ENCODE measurements at regions not wholly inside any gene's neighbourhood (a gene's known extent, or its start where the extent isn't known, plus 50 kb on each side); places are given as distances from the start of the nearest gene placed in this dataset.
"Not testable (repeated sequence)": the region's sequence is repeated elsewhere in the genome, so short reads cannot be mapped to it uniquely, and the experiment has no call there.

DNA sequence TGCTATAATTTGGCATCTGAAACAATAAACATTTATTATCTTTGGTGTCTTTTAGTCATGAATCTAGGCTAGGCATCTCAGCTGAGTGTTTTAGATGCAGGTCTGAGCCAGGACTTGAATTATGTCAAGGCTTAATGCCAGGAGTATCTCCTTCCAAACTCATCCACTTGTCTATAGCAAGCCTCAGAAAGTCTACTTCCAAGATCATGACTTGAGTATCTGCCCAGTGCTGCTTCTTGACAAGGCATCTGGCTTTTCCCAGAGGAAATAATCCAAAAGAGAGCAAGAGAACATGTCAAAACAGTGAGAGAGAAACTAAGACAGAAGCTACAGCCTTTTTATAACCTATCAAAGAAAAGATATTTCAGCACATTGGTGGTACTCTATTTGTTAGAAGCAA lies 1052.1 kb upstream of the PCDH10 start:
- DNase-seq, result no peak

DNA sequence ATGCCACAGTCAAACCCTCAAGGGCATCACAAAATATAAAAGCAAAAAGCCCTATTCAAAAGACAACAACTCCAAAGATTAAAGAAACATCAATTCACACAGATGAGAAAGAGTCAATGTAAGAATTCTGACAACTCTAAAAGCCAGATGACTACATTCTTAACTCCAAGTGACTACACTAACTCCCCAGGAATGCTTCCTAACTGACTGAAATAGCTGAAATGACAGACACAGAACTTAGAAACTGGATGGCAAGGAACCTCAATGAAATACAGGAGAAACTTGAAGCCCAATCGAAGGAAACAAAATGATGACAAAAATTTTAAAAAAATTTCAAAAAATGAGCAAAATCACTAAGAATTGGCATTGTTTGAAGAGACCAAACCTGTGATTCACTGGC lies 1047.6 kb upstream of the PCDH10 start:
- DNase-seq, result no peak

DNA sequence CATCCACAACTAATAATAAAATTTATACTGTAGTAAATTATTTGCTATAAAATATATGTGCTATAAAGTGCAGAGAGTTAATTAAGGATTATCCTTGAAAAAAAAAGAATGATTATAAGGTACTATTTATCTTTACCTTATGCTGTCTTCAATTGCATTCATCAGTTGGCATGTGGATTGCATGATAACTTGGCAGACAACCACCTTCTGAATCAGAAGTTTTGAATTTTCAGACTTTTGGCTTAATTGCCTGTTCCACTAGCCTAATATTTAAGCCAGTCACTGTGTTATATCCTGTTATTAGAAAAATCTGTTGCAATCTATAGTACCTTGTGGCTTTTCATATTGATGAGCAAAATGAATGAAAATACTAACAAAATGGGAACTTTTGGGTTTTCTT lies 1040.3 kb upstream of the PCDH10 start:
- DNase-seq, result no peak

DNA sequence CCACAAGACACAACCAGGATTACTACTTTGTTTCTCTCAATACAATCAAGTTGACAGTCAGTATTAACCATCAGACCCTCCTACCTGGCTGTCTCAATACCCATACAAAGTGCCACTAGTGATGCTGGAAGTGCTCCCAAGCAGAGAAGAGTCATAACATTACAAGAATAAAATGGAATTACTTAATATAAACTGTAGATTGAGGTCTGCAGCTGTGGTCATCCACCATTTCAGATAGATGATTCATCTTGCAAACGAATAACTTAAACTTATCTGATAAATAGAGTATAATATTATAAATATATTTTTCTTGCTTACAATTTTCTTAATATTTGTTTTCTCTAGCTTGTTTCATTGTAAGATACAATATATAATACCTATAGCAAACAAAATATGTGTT lies 1034.2 kb upstream of the PCDH10 start:
- DNase-seq, result no peak

DNA sequence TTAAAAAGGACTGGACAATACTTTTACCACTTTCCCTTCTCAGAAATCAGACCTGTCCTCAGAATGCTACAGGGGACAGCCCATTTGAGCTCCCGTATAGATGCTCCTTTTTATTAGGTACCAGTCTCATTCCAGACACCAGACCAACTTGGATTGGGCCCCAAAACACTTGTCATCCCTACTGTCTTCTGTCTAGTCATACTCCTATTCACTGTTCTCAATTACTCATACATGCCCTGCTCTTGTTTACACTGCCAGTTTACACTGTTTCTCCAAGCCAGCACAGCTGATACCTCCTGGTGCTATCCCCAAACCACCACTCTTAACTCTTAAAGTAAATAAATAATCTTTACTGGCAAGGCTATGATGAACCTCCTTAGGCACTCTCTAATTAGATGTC lies 1026.4 kb upstream of the PCDH10 start:
- not testable (repeated sequence) for DNase-seq

DNA sequence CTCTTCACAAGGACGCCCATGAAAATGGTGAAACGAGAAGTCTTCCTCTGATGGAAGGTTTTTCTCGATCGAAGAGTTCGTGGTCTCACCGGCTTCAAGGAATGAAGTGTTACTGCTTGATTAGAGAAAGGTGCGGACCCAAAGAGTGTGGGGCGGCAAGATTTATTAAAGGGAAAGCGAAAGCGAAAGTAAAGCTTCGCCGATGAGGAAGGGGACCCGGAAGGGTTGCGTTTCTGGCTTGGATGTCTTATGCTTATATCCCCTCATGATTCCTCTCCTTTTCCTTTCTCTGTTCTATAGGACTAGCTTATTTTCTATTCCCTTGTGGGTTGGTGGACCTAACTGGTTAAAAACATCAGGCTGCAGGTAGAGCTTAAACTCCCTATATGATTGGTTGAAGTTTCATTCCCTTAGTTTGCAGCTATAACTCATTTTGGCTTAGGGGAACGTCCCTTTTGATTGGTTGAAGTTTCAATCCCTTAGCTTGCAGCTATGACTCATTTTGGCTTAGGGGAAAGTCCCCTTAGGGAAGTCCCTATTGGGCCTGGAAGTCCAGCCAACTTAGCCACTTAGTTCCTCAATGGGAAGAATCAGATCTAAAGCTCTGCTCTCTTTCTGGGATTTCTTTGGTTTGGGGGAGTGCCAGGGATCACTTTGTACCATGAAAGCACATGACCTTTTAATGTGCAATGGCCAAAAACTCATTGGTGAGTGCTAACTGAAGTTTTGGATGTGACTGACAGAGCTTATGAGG lies 1025.0 kb upstream of the PCDH10 start:
- no peak for DNase-seq

DNA sequence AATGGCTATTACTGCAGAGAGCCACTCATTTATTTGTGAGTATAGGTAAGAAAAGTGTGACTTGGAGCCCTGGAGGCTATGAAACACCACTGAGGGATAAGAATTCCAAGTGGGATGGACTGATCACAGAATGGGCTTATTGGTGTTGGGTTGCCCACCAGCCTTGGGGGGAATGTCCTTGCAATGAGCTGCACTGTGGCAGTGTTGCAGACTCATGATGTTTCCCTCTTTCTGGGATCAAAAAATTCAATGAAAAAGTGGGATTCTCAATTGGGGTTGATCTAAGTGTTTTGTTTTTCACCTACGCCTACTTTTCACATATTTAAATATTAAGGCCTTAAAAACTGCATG lies 1024.5 kb upstream of the PCDH10 start:
- DNase-seq, result no peak

DNA sequence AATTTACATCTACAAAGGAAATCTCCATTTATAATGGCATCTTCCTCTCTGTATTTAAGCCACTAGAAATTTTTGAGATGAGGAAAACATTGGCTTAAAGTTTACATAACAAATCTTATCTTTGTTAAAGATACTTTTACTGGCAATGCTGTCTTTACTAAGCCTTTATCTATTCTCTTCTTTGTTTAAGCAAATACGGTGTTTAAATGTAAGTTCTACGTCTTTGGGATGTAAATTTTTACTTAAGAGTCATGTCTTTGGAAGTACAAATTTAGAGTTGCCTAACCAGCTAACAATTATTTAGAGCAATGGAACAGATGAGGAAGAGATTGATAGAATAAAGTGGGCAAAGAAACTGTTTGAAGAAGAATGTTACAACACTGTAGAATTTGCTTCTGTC lies 1024.0 kb upstream of the PCDH10 start:
- no peak for DNase-seq

DNA sequence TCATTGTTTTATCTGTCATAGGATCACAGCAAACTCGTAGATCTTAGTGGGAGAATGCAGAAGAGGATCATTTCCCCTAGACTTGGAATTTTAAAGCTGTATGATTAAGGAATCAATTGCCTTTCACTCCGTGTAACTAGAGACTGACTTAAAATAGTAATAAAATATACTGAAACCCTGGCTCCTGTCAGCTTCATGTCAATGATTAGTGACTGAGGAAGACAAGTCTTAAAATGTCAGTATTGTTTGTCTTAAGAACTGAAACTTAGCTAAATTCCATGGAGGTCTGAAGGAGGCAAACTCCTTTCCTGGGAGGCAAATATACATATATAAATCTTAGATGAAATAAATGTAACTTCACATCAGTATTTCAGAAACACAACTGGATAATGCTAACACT lies 1016.7 kb upstream of the PCDH10 start:
- DNase-seq, result no peak

DNA sequence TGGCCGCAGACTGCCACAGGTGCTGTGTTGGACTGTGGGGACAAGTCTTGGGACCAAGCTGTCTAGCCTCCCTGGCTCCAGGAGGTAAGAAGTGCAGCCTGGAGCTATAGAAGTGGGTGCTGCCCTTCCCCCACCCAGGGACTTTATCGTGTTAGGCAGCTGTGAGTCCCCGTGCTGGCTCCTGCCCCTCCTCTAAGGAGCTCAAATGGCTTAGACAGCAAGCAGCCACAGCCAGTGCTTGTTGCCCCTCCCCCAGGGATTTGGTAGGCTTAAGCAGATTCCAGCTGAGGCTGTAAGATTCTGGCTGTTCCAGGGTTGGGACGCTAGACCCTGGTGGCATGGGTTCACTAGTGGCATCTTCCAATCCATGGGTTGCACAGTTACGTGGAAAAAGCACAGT lies 979.4 kb upstream of the PCDH10 start:
- DNase-seq, result no peak

DNA sequence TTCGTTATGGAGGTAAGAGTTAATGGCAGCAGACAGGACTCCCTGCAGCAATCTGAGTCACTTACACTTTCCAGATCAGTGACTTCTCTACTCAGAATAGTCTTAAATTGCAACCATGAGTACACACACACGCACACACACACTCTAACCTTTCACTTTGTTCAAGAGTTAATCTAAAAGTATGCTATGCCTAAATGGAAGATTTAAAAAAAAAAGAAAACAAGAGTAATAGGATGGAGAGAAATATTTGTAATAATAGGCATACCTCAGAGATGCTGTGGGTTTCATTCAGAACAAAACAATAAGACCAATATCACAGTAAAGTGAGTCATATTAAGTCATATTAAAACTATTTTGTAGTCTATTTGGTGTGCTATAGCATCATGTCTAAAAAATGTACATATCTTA lies 969.1 kb upstream of the PCDH10 start:
- DNase-seq, result no peak

DNA sequence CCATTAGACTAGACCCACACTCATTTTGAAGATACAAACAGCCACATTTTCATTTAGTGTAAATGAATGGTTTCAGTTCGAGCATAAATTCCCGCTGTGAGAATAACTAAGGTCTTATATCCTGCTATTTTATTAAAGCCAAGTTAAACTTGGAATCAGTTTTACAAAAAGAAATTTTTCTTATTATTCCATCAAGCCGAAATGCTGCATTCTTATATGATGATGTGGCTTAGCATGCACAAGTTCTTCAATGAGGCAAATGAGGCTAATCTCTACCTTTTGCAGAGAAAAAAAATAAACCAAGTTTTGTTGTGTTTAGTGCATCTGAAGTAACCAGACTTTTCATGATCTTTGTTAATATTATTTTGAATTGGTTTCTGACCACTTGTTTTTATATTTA lies 953.9 kb upstream of the PCDH10 start:
- no peak for DNase-seq

DNA sequence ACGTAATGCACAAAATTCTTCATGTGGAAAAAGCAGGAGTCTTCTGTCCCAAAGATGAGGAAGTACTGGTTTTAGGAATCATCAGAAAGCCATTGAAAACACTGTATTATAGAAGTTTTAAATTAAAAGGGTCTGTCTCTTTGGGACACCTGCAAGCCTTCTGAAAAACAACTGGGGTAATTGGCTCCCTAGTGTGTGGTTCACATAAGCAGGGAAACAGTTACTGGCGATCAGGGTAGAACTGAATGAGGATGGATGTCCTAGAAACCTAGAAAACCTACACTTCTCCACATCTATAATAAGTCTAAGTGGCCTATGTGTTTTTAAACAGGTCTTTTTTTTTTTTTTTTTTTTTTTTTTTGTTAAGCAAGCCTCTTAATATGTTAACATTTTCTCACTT lies 945.5 kb upstream of the PCDH10 start:
- DNase-seq, result no peak

DNA sequence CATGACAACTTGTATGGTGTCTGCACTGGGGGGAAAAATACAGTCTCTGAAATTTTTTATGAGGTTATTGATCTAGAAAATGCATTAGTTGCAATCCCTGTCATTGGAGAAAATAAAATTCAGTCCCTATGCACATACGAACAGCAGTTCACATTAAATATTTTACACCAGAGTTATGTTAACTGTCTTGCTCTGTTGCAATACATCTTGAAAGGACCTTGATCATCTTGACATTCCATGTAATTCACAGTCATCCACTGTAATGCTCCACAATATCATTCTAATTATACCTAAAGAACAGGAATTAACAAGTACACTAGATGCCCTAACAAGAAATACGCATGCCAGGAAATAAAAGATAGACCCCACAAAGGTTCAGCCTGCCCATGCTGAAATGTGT lies 934.6 kb upstream of the PCDH10 start:
- no peak for DNase-seq

DNA sequence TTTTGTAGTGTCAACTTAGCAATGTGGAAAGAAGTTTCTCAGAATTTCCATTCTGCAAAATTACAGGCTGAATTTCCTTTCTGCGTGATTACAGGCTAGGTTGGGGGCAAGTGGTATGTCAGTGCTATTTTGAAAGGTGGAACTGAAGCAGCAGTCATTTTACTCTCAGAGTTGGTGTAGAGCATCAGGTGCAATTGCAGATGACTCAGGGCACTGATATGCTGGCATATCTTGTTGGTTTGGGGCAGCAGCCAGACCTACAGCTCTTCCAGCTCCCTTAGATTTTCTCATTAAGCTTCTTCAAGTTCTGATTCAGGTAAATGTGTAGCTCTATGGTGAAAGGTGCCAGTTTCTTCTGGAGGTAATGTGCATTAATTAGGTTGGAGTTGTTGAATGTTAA lies 930.7 kb upstream of the PCDH10 start:
- DNase-seq, result no peak

DNA sequence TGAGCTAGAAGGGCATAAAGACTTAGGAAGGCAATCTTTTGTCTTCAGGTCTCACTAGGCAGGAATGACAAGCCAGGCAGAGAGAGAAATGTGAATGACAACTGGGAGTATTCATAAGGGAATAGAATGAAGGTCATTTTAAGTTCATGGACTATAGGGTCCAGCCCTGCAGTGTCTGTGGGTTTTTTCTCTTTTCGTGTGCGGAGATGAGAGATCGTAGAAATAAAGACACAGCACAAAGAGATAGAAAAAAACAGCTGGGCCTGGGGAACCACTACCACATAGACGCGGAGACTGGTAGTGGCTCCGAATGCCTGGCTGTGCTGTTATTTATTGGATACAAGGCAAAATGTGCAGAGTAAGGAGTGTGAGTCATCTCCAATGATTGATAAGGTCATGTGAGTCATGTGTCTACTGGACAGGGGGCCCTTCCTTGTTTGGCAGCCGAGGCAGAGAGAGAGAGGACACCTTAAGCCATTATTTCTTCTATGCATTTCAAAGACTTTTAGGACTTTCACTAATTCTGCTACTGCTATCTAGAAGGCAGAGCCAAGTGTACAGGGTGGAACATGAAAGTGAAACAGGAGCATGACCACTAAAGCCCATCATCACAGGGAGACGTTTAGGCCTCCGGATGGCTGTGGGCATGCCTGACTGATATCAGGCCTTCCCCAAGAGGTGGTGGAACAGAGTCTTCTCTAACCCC lies 921.8 kb upstream of the PCDH10 start:
- no peak for DNase-seq

DNA sequence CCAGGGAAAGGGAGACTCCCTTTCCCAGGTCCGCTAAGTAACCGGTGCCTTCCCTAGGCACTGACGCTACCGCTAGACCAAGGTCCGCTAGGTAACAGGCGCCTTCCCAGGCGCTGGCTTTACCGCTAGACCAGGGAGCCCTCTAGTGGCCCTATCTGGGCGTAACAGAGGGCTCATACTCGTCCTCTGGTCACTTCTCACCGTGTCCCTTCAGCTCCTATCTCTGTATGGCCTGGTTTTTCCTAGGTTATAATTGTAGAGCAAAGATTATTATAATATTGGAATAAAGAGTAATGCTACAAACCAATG lies 921.3 kb upstream of the PCDH10 start:
- peak; percentile 32 for DNase-seq

DNA sequence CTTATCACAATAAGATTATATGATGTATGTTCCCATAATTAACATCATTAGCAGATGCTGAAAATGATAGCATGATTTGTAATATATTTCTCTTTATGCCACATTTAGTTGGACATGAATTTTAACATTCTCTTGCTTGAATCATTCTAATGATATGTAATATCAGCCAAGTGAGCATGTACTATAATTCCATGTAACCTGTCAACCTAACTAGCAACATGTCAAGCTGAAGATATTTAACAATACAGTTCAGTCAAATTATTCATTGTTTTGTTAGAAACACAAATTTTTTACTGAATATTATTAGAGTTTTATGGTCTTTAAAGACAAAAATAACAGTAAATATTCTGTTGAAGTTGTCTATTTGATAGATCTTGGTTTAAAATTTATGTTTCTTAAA lies 920.4 kb upstream of the PCDH10 start:
- no peak for DNase-seq

DNA sequence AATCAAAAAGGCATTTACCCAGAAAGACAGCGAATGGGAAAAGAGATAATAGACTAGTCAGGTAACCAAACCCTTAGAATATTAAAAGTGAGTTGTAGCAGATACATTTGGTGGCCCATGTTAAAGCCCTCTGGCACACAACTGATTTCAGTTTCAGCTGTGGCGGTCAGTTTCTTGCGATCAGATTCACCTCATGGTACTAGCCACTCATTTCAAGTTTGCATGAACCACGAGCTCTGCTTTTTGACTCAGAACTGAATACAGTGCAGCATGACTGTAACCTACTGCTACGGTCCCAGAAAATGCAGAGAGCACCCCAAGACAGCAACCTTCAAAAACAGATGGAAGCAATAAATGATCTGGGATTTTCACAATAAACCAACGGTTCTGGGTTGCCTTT lies 919.1 kb upstream of the PCDH10 start:
- DNase-seq, result no peak

DNA sequence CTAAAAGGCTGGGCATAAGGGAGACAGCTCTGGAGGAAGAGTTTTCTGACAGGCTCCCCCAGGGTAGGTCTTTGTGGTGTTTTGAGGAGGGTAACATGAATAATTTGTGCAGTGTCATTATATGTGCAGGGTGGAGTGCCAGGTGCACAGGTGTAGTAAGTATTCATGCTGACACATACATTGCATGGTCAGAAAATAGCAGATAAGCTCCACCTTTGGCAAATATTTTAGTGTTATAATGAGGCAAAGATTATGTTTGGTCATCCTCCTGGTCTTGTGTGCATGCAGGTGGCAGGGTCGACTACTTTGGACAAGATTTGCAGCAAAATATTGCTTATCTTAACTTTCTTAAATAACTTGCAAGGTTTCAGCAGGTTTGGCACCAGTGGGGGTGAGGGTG lies 910.4 kb upstream of the PCDH10 start:
- no peak for DNase-seq

DNA sequence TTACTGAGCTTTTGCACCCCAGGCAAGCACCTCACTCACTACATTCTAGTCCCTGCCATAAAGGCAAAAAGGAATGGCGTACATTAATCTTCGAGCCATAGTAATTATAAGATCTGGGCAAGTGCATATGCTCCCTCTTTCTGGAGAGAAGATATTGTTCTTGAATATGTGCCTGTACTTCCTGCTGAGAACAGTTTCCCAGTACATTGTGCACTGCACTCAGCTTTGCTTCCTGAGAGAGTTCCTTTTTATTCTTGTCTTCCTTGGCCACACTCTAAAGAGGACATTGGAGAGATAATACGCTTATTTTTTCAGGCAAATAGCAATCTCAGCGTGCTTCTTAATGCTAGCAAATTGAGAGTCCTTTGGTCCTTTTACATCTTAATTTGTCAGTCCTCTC lies 909.0 kb upstream of the PCDH10 start:
- DNase-seq, result no peak

DNA sequence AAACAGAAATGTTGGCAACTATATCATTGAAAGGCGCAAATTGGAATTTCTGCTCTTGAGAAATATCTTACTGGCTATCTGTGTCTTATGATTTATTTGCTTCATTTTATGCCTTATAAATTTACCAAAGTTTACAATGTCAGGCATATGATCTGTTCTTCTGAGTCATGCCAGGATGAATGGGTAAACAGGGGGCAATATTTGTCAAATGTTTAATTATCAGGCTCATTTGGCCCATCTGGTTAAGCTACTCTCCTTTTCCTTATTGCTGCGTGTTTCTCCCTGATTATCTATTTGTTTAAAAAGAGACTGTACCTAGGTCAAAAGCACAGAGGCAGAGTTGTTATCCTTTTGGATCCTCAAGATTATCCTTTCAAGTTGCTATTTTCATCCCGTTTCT lies 903.8 kb upstream of the PCDH10 start:
- no peak for DNase-seq

DNA sequence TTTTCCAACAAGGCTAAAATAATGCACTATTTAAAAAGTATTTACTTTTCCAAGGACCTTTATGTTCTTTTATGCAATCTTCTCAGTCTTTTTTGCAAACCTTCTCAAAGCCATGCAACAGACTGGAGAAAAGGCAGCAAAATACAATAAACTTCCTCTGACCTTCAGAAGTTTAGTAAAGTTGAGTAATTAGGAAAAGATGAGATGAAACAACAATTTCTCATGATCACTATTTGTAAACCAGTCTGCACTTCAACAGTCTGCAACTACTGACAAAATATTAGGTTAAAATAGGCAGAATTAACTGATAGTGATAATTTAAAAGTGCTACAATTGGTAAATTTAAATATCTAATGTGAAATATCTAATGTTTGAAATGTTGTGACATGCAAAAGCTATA lies 884.9 kb upstream of the PCDH10 start:
- no peak for DNase-seq

DNA sequence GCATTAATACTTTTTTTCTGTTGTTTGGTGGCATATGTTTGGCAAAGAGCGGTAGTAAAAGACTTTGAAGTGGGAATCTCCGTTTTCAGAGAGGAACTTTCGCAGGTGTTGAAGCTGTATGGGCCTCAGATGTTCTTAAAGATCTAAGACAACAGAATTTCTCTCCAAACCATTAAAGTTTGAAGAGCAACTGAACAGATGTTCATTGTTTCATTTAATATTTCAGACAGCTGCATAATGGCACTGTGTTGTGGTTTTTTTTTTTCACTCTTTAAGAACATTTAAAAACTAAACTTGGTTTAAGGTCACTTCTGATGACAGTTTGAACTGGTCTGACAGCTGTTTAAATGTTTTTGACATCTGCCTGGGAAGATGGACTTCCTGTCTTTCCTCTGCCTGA lies 882.7 kb upstream of the PCDH10 start:
- DNase-seq, result no peak

DNA sequence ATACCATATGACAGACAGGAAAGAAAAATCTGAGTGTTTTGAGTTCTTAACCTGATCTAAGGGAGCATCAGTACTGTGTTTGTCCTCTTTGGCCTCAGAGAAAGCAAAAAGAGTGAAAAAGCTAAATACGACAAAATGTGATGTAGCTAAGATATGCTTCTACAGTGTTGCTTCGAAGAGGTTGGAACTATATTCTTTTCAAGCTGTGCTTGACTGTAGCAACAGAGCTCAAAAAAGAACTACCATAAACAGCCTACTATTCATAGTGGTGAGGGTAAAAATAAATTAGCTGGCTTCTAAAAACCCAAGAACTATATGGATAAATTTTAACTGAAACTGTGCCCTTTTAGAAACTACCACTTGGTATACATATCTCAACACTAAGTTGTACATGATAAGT lies 881.8 kb upstream of the PCDH10 start:
- DNase-seq, result no peak

Data from hematopoietic multipotent progenitor cell treated with erythropoietin and hydrocortisone succinate and interleukin-3 and kit ligand, for 6 days (in vitro differentiated cells).